ENCODE measurements at regions not wholly inside any gene's neighbourhood (a gene's known extent, or its start where the extent isn't known, plus 50 kb on each side); places are given as distances from the start of the nearest gene placed in this dataset.
"Not testable (repeated sequence)": the region's sequence is repeated elsewhere in the genome, so short reads cannot be mapped to it uniquely, and the experiment has no call there.

DNA sequence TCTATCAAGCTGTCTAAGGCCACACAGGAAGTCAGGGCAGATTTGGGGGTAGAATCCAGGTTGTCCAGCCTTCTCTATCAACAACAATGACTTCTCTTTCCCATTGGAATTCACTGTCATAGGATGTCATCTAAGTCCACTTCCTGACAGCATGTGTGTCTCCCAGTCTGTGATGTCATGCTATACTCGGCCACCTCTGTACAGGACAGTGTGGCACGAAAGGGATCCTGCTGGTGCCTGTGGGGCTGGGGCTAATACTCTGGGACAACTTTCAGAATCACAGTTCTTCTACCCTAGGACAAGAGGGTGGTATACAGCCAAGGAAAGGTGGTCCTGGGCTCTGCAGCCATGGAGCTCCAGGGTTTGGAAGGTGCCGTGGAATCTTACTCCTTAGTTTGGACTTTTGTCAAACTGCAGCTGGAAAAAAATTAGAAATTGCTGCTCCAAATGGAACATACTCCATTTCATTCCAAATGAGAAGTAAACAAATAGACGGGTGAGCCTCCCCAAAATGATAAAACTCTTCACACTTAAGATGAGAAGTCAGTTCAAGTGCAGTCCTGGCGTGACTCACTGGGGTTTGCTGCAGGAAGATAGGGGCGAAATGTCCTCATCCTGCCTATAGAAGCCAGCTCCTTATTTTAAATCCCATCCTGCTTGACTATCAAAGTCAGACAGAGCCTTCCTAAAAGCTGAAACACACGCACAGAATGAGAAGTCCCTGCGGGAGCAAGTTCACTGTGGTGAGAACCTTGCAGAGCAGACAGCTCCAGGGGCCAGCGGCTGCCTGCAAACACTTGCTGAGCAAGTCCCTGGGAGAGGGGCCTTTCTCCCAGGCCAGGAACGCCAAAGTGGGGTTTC lies 144.2 kb upstream of the PLGLB2 start:
- H3K4me1 ChIP-seq (ENCODE audit: control insufficient read depth, extremely low read depth, insufficient read depth, low read length); H3K27me3 ChIP-seq (ENCODE audit: control insufficient read depth in 2 of 2, insufficient read depth in 2 of 2, low read length in 2 of 2); CTCF ChIA-PET; H3K79me2 ChIP-seq (ENCODE audit: control insufficient read depth, insufficient read depth, low read length); BruUV-seq (replicated peaks); H3K4me2 ChIP-seq (ENCODE audit: insufficient read depth, low read length); H3K9me1 ChIP-seq (replicated peaks; ENCODE audit: control insufficient read depth, extremely low read depth, insufficient read depth, low read length); H4K20me1 ChIP-seq (replicated peaks; ENCODE audit: control insufficient read depth, extremely low read depth, insufficient read depth, low read length); intact Hi-C loops (cut with micrococcal nuclease); H3K36me3 ChIP-seq (ENCODE audit: control insufficient read depth in 2 of 2, extremely low read depth in 1 of 2, insufficient read depth in 2 of 2, low read length in 2 of 2); dilution Hi-C loops (cut with MboI; ENCODE audit: extremely low pct_ligation_motif_present, low sequenced_read_pairs); POLR2A ChIA-PET; H2AFZ ChIP-seq (ENCODE audit: low read depth, low read length); H3K9me3 ChIP-seq (replicated peaks; ENCODE audit: control insufficient read depth, insufficient read depth, low read length); H3K9ac ChIP-seq (replicated peaks; ENCODE audit: extremely low read depth, insufficient read depth, low read length); H3K4me3 ChIP-seq (replicated peaks in 1 of 3; ENCODE audit: insufficient read depth in 1 of 3, low read depth in 1 of 3, low read length in 3 of 3): not testable (repeated sequence)
- DNase-seq (ENCODE audit: low read depth, low spot score) (peak; percentile 58), FAIRE-seq (peak; percentile 37)
- peak overlapping the region; percentile 18 for H3K27ac ChIP-seq (ENCODE audit: insufficient read depth, low read depth, low read length)

DNA sequence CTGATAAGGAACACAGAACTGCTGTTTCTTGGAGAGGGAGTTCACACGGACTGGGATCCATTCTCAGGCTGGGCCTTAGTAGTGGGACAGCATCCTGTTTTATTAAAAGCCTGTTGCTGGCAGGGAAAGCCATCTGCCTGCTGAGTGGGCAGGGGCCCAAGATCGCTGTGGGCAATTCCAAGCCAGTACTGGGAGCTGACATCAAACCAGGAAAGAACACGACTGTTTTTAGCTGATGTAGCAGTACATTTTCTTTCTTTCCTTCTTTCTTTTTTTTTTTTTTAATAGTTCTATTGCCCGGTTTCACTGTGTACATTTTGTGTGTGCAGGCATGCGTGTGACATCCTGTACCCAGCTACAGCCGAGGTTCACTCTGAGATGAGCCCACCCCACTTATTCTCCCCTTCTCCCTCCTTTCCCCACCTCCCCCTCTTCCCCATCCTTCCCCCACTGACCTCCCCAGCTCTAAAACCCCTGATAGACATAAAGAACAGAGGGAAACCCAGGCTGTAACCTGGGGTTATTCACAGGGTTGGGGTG lies 143.5 kb upstream of the PLGLB2 start:
- H3K36me3 ChIP-seq (ENCODE audit: control insufficient read depth in 2 of 2, extremely low read depth in 1 of 2, insufficient read depth in 2 of 2, low read length in 2 of 2); CTCF ChIA-PET; H3K27me3 ChIP-seq (ENCODE audit: control insufficient read depth in 2 of 2, insufficient read depth in 2 of 2, low read length in 2 of 2); dilution Hi-C loops (cut with MboI; ENCODE audit: extremely low pct_ligation_motif_present, low sequenced_read_pairs); POLR2A ChIA-PET; H2AFZ ChIP-seq (ENCODE audit: low read depth, low read length); H3K9me3 ChIP-seq (replicated peaks; ENCODE audit: control insufficient read depth, insufficient read depth, low read length); H3K9ac ChIP-seq (replicated peaks; ENCODE audit: extremely low read depth, insufficient read depth, low read length); H3K4me2 ChIP-seq (ENCODE audit: insufficient read depth, low read length); intact Hi-C loops (cut with micrococcal nuclease); H3K4me3 ChIP-seq (replicated peaks in 1 of 3; ENCODE audit: insufficient read depth in 1 of 3, low read depth in 1 of 3, low read length in 3 of 3); H4K20me1 ChIP-seq (replicated peaks; ENCODE audit: control insufficient read depth, extremely low read depth, insufficient read depth, low read length); H3K9me1 ChIP-seq (replicated peaks; ENCODE audit: control insufficient read depth, extremely low read depth, insufficient read depth, low read length); H3K4me1 ChIP-seq (ENCODE audit: control insufficient read depth, extremely low read depth, insufficient read depth, low read length); H3K79me2 ChIP-seq (ENCODE audit: control insufficient read depth, insufficient read depth, low read length): not testable (repeated sequence)
- peak overlapping the region; percentile 18 for H3K27ac ChIP-seq (ENCODE audit: insufficient read depth, low read depth, low read length)
- DNase-seq (ENCODE audit: low read depth, low spot score) (peak; percentile 60), FAIRE-seq (peak; percentile 58)
- TSS peak; percentile 15 for BruUV-seq (replicated peaks)

DNA sequence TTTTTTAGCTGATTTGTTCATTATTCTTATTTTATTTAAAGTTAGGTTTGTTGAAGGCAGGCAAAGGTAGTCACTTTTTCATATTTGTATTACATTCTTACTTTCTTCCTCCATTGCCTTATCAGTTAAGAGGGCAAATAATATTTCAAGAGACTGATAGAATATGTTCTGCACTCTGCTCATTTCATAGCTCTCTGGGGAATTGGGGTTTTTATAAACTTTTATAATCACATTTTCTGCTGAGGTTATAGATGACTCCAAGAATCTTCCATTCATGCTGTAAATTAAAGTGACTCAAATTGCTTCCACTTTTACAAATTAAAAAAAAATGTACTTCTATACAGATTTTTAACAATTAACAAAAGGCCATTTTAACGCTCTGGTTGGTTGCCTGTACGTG lies 142.9 kb upstream of the PLGLB2 start:
- BruUV-seq (replicated peaks); intact Hi-C loops (cut with micrococcal nuclease); H4K20me1 ChIP-seq (replicated peaks; ENCODE audit: control insufficient read depth, extremely low read depth, insufficient read depth, low read length); H2AFZ ChIP-seq (ENCODE audit: low read depth, low read length); H3K4me3 ChIP-seq (replicated peaks in 1 of 3; ENCODE audit: insufficient read depth in 1 of 3, low read depth in 1 of 3, low read length in 3 of 3); CTCF ChIA-PET; H3K4me2 ChIP-seq (ENCODE audit: insufficient read depth, low read length); H3K4me1 ChIP-seq (ENCODE audit: control insufficient read depth, extremely low read depth, insufficient read depth, low read length); dilution Hi-C loops (cut with MboI; ENCODE audit: extremely low pct_ligation_motif_present, low sequenced_read_pairs); FAIRE-seq; H3K36me3 ChIP-seq (ENCODE audit: control insufficient read depth in 2 of 2, extremely low read depth in 1 of 2, insufficient read depth in 2 of 2, low read length in 2 of 2); H3K9me3 ChIP-seq (replicated peaks; ENCODE audit: control insufficient read depth, insufficient read depth, low read length); H3K27me3 ChIP-seq (ENCODE audit: control insufficient read depth in 2 of 2, insufficient read depth in 2 of 2, low read length in 2 of 2); POLR2A ChIA-PET; H3K9me1 ChIP-seq (replicated peaks; ENCODE audit: control insufficient read depth, extremely low read depth, insufficient read depth, low read length); H3K9ac ChIP-seq (replicated peaks; ENCODE audit: extremely low read depth, insufficient read depth, low read length); H3K27ac ChIP-seq (ENCODE audit: insufficient read depth, low read depth, low read length); DNase-seq (ENCODE audit: low read depth, low spot score); H3K79me2 ChIP-seq (ENCODE audit: control insufficient read depth, insufficient read depth, low read length): not testable (repeated sequence)

GRCh38 chr2:87608377-87609166 lies 139.3 kb upstream of the PLGLB2 start:
- H4K20me1 ChIP-seq (replicated peaks; ENCODE audit: control insufficient read depth, extremely low read depth, insufficient read depth, low read length); dilution Hi-C loops (cut with MboI; ENCODE audit: extremely low pct_ligation_motif_present, low sequenced_read_pairs); CTCF ChIA-PET; H3K36me3 ChIP-seq (ENCODE audit: control insufficient read depth in 2 of 2, extremely low read depth in 1 of 2, insufficient read depth in 2 of 2, low read length in 2 of 2); DNase-seq (ENCODE audit: low read depth, low spot score); H3K27ac ChIP-seq (ENCODE audit: insufficient read depth, low read depth, low read length); FAIRE-seq; H3K9me1 ChIP-seq (replicated peaks; ENCODE audit: control insufficient read depth, extremely low read depth, insufficient read depth, low read length); intact Hi-C loops (cut with micrococcal nuclease); H3K4me3 ChIP-seq (replicated peaks in 1 of 3; ENCODE audit: insufficient read depth in 1 of 3, low read depth in 1 of 3, low read length in 3 of 3); BruUV-seq (replicated peaks); H2AFZ ChIP-seq (ENCODE audit: low read depth, low read length); POLR2A ChIA-PET; H3K27me3 ChIP-seq (ENCODE audit: control insufficient read depth in 2 of 2, insufficient read depth in 2 of 2, low read length in 2 of 2); H3K79me2 ChIP-seq (ENCODE audit: control insufficient read depth, insufficient read depth, low read length); H3K4me2 ChIP-seq (ENCODE audit: insufficient read depth, low read length); H3K9me3 ChIP-seq (replicated peaks; ENCODE audit: control insufficient read depth, insufficient read depth, low read length); H3K9ac ChIP-seq (replicated peaks; ENCODE audit: extremely low read depth, insufficient read depth, low read length); H3K4me1 ChIP-seq (ENCODE audit: control insufficient read depth, extremely low read depth, insufficient read depth, low read length): not testable (repeated sequence)
